Loucy (cell line): ENCODE measurements at regions not wholly inside any gene's neighbourhood (a gene's known extent, or its start where the extent isn't known, plus 50 kb on each side); places are given as distances from the start of the nearest gene placed in this dataset.

Source experiments
- EZH2phosphoT487 ChIP-seq: fragments of 200-600 bp; IDR thresholded peaks from 2 replicates; pipeline ENCODE4 v1.6.1; 2018; ENCODE audit warnings: antibody characterized with exemption, mild to moderate bottlenecking, moderate library complexity, borderline replicate concordance
- TF ChIP-seq, protein P1 (sequence below): fragments of 200-600 bp; sonication (generic); conservative IDR thresholded peaks from 2 replicates; pipeline ENCODE4 v1.5.1; 2014; ENCODE audit warnings: mild to moderate bottlenecking, antibody characterized with exemption, low read length

DNA sequence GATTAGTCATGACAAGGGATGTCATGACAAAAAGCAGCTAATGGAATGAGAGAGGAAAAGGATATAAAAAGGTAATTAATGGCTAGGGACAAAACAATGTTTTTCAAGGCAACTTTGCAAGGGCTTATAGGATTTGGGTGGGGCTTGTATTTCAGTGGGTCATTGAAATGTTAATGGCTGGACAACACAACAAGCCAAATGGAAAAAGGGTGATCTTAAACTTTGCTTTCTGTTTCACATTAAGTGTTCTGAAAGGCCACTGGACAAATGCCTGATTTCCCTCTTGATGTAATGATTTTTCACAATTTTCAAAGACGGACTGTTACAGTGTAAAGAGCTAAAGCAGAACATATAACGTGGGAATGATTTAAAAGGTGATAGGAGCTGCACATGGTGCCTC, 345.0 kb downstream of the TUSC7 start:
- TF ChIP-seq, protein P1, sequence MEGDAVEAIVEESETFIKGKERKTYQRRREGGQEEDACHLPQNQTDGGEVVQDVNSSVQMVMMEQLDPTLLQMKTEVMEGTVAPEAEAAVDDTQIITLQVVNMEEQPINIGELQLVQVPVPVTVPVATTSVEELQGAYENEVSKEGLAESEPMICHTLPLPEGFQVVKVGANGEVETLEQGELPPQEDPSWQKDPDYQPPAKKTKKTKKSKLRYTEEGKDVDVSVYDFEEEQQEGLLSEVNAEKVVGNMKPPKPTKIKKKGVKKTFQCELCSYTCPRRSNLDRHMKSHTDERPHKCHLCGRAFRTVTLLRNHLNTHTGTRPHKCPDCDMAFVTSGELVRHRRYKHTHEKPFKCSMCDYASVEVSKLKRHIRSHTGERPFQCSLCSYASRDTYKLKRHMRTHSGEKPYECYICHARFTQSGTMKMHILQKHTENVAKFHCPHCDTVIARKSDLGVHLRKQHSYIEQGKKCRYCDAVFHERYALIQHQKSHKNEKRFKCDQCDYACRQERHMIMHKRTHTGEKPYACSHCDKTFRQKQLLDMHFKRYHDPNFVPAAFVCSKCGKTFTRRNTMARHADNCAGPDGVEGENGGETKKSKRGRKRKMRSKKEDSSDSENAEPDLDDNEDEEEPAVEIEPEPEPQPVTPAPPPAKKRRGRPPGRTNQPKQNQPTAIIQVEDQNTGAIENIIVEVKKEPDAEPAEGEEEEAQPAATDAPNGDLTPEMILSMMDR = no peak
- no peak for TF ChIP-seq EZH2phosphoT487
